OCI-LY1 (cell line): ENCODE measurements at regions not wholly inside any gene's neighbourhood (a gene's known extent, or its start where the extent isn't known, plus 50 kb on each side); places are given as distances from the start of the nearest gene placed in this dataset.

Experiments
- H2AFZ ChIP-seq: fragments of 200-600 bp; sonication (generic), shearing (Covaris generic); 2 replicates; pipeline ENCODE4 v1.6.0; 2014; ENCODE audit warnings: antibody characterized with exemption, mild to moderate bottlenecking, low read length
- H3F3A ChIP-seq: fragments of 200-600 bp; sonication (generic), shearing (Covaris generic); 2 replicates; pipeline ENCODE4 v1.6.0; 2014; ENCODE audit warnings: mild to moderate bottlenecking, antibody characterized with exemption, low read length, moderate library complexity; ENCODE audit not compliant: insufficient read depth
- H3K27ac ChIP-seq: fragments of 200-600 bp; sonication (generic); 2 replicates; pipeline ENCODE4 v1.5.1; 2014; ENCODE audit warnings: low read length, mixed run types, mild to moderate bottlenecking, low read depth; ENCODE audit not compliant: poor library complexity, severe bottlenecking
- H3K27me3 ChIP-seq: fragments of 200-600 bp; sonication (generic); 2 replicates; pipeline ENCODE4 v1.6.0; 2014; ENCODE audit warnings: antibody characterized with exemption, mild to moderate bottlenecking, low read length, moderate library complexity; ENCODE audit not compliant: insufficient read depth
- H3K36me3 ChIP-seq: fragments of 200-600 bp; sonication (generic); 2 replicates; pipeline ENCODE4 v1.6.1; 2014; ENCODE audit warnings: mild to moderate bottlenecking, antibody characterized with exemption, low read length, moderate library complexity, mixed read lengths; ENCODE audit not compliant: insufficient read depth
- H3K4me1 ChIP-seq: fragments of 200-600 bp; sonication (generic); 2 replicates; pipeline ENCODE4 v1.5.1; 2014; ENCODE audit warnings: mild to moderate bottlenecking, low read length, moderate library complexity; ENCODE audit not compliant: insufficient read depth, severe bottlenecking
- H3K4me2 ChIP-seq: fragments of 200-600 bp; sonication (generic), shearing (Covaris generic); 2 replicates; pipeline ENCODE4 v1.6.1; 2014; ENCODE audit warnings: low read length
- H3K4me3 ChIP-seq: fragments of 200-600 bp; sonication (generic); 2 replicates; pipeline ENCODE4 v1.5.1; 2014; ENCODE audit warnings: low read length, low read depth, mild to moderate bottlenecking, mixed read lengths; ENCODE audit not compliant: poor library complexity, severe bottlenecking
- H3K79me2 ChIP-seq: fragments of 200-600 bp; shearing (Covaris generic); 2 replicates; pipeline ENCODE4 v1.6.1; 2016; ENCODE audit warnings: mixed run types, low read length, mixed read lengths; ENCODE audit not compliant: insufficient read depth
- H3K9ac ChIP-seq: fragments of 200-600 bp; sonication (generic), shearing (Covaris generic); 2 replicates; pipeline ENCODE4 v1.6.1; 2014; ENCODE audit warnings: mild to moderate bottlenecking, low read length, mixed read lengths
- H3K9me2 ChIP-seq: fragments of 200-600 bp; sonication (generic), shearing (Covaris generic); 2 replicates; pipeline ENCODE4 v1.6.1; 2014; ENCODE audit warnings: low read depth, mild to moderate bottlenecking, low read length, mixed read lengths
- H3K9me3 ChIP-seq: fragments of 200-600 bp; shearing (Covaris generic); 2 replicates; pipeline ENCODE4 v1.6.1; 2014; ENCODE audit warnings: low read length, mixed read lengths
- H4K20me1 ChIP-seq: fragments of 200-600 bp; sonication (generic), shearing (Covaris generic); 2 replicates; pipeline ENCODE4 v1.6.0; 2016; ENCODE audit warnings: mild to moderate bottlenecking, low read length; ENCODE audit not compliant: insufficient read depth
- EZH2 ChIP-seq: fragments of 200-600 bp; sonication (generic), shearing (Covaris generic); IDR thresholded peaks from 2 replicates; pipeline ENCODE4 v1.8.0; 2017; ENCODE audit warnings: borderline replicate concordance, mixed run types, mild to moderate bottlenecking, antibody characterized with exemption, low read length, moderate library complexity, mixed read lengths
- TF ChIP-seq, protein P1 (sequence below): fragments of 200-600 bp; sonication (generic), shearing (Covaris generic); IDR thresholded peaks from 2 replicates; pipeline ENCODE4 v1.5.1; 2017; ENCODE audit warnings: mild to moderate bottlenecking, antibody characterized with exemption, low read length, moderate library complexity, mixed read lengths

DNA sequence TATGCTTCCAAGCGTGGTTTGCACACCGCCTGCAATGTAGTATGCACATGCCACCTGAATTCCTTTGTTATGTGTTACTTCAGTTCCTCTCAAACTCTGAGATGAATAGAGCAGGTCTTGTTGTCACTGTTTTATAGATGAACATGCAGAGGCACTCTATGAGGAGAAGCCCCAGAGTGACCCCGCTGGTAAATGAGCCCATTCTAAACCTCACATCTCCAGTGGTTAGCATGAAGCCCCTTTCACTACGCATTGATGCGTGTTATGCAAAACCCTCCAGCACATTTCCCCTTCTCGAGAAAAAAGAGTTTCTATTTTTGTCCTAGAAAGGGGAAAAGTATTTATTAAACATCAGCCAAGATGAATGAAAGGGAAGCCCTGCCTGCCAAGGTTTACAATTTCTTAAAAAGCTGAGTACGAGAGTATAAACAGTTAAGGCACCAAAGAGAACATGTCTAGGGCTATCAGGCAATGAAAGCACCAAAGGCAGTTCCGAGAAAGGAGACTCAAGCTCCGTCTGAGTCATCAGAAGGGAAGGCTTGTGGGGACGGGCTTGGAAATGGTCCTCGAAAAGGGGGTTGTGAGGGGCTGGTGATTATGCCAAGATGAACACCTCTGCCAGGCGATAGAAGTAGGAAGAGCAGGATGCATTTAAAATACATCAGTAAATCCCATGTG is 58.7 kb upstream of the PFKP start:
- H3K9me2 ChIP-seq, result no peaks in the 10 kb centered on the region
- H3K79me2 ChIP-seq, result no peaks in the 10 kb centered on the region
- TF ChIP-seq, protein P1, sequence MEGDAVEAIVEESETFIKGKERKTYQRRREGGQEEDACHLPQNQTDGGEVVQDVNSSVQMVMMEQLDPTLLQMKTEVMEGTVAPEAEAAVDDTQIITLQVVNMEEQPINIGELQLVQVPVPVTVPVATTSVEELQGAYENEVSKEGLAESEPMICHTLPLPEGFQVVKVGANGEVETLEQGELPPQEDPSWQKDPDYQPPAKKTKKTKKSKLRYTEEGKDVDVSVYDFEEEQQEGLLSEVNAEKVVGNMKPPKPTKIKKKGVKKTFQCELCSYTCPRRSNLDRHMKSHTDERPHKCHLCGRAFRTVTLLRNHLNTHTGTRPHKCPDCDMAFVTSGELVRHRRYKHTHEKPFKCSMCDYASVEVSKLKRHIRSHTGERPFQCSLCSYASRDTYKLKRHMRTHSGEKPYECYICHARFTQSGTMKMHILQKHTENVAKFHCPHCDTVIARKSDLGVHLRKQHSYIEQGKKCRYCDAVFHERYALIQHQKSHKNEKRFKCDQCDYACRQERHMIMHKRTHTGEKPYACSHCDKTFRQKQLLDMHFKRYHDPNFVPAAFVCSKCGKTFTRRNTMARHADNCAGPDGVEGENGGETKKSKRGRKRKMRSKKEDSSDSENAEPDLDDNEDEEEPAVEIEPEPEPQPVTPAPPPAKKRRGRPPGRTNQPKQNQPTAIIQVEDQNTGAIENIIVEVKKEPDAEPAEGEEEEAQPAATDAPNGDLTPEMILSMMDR, result no peak
- TF ChIP-seq EZH2, result no peak
- H4K20me1 ChIP-seq, result no peaks in the 10 kb centered on the region
- H3K27ac ChIP-seq, result no peak overlapping the region
- H3K9me3 ChIP-seq, result no peaks in the 10 kb centered on the region
- no peak overlapping the region for H3K4me2 ChIP-seq
- H2AFZ ChIP-seq, result no peak overlapping the region
- H3K36me3 ChIP-seq, result no peaks in the 10 kb centered on the region
- H3K9ac ChIP-seq, result no peak overlapping the region
- H3K4me1 ChIP-seq, result no peaks in the 10 kb centered on the region
- H3K27me3 ChIP-seq, result peaks cover 4% of the 10 kb centered on the region
- H3K4me3 ChIP-seq, result no peak overlapping the region
- H3F3A ChIP-seq, result no peaks in the 10 kb centered on the region

DNA sequence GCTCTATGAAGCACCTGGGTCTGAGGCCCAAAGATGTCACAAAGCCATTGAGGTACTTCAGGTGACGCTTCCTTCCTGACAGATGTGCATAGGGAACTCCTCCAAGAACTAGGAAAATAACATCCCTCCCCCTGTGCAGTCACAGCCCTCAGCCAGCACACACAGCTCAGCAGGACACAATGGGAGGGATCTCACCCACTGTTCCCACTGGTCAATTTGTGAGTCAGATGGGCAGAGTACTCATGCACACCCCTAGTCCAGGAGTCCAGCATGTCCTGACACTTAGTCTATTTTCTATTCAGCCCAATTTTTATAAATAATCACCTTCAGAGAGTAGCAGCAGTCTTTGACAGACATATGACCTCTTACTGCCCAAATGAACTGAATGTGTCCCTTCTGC is 60.7 kb upstream of the PFKP start:
- Histone ChIP-seq H3K36me3 (no peaks in the 10 kb centered on the region), H3K9me2 (no peaks in the 10 kb centered on the region), H2AFZ (no peak overlapping the region), H3K79me2 (no peaks in the 10 kb centered on the region), H3K4me2 (no peak overlapping the region), H3K27ac (no peak overlapping the region), H3K4me3 (no peak overlapping the region), H4K20me1 (no peaks in the 10 kb centered on the region), H3K9me3 (no peaks in the 10 kb centered on the region), H3K27me3 (peaks cover 4% of the 10 kb centered on the region; the same call in 1 of the 2 replicates), H3K4me1 (no peaks in the 10 kb centered on the region), H3K9ac (no peak overlapping the region), H3F3A (no peaks in the 10 kb centered on the region)
- TF ChIP-seq, protein P1, result no peak
- TF ChIP-seq EZH2, result no peak

DNA sequence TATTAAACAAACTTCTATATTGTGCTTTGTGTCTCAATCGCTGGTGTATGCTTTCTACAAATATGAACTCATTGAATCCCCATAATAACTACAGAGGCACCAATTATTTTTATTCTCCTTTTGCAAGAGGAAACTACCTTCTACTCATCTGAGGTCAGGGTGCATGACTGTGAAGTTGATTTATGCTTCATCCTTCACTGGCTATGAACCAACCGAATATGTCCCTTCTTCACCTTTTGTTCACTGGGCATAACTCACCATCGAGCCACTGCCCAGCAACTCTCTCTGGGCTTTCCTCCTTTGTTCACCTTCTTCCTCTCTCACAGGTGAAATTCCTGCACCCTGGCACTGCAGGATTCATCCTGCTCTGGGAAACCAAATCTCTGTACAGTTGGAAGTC is 61.3 kb upstream of the PFKP start:
- Histone ChIP-seq H3K36me3 (no peaks in the 10 kb centered on the region), H3K4me3 (no peak overlapping the region), H2AFZ (no peak overlapping the region), H3K9me2 (no peaks in the 10 kb centered on the region), H3K79me2 (no peaks in the 10 kb centered on the region), H4K20me1 (no peaks in the 10 kb centered on the region), H3K9me3 (no peaks in the 10 kb centered on the region), H3K27ac (no peak overlapping the region), H3K4me1 (no peaks in the 10 kb centered on the region), H3K27me3 (peaks cover 4% of the 10 kb centered on the region; the same call in 1 of the 2 replicates), H3K9ac (no peak overlapping the region), H3K4me2 (no peak overlapping the region), H3F3A (no peaks in the 10 kb centered on the region)
- TF ChIP-seq EZH2, result no peak
- TF ChIP-seq, protein P1, result no peak
